A673 (cell line): ENCODE measurements at regions not wholly inside any gene's neighbourhood (a gene's known extent, or its start where the extent isn't known, plus 50 kb on each side); places are given as distances from the start of the nearest gene placed in this dataset.

Experiments
- BruUV-seq: library from RNA; stranded (reverse); fragments of 400-500 nt; replicated peaks from 2 replicates; lab custom pipeline; 2021; lab: Mats Ljungman, UMichigan
- CTCF ChIA-PET: fragments of 300-600 bp; sonication (Branson Sonifier 250); formaldehyde crosslinking; loops from one replicate; lab custom pipeline; 2022; ENCODE audit warnings: antibody characterized with exemption; lab: Charles Lee
- POLR2A ChIA-PET: fragments of 300-600 bp; sonication (Branson Sonifier 250); formaldehyde crosslinking; loops from one replicate; lab custom pipeline; 2022; ENCODE audit warnings: antibody characterized with exemption; ENCODE audit not compliant: low non-redundant PET; lab: Charles Lee
- DNase-seq: peaks from one replicate; pipeline ENCODE4 v3.0.0-alpha.2; 2015; ENCODE audit warnings: low spot score
- H3K27ac ChIP-seq: fragments of 200-600 bp; sonication (generic); 2 replicates; pipeline ENCODE4 v1.5.1; 2016; ENCODE audit warnings: mixed run types, low read depth, mild to moderate bottlenecking, mixed read lengths, antibody characterized with exemption, low read length; ENCODE audit not compliant: poor library complexity, severe bottlenecking
- H3K27me3 ChIP-seq: fragments of 200-600 bp; sonication (generic); replicated peaks from 2 replicates; pipeline ENCODE4 v1.6.1; 2017; ENCODE audit warnings: mixed run types, low read depth, mild to moderate bottlenecking, mixed read lengths, antibody characterized with exemption, low read length; ENCODE audit not compliant: insufficient read depth, poor library complexity
- H3K36me3 ChIP-seq: fragments of 200-600 bp; sonication (generic); 2 replicates; pipeline ENCODE4 v1.6.1; 2016; ENCODE audit warnings: mixed run types, mild to moderate bottlenecking, mixed read lengths, antibody characterized with exemption, low read length; ENCODE audit not compliant: insufficient read depth, poor library complexity, severe bottlenecking
- H3K4me1 ChIP-seq: fragments of 200-600 bp; sonication (generic); 2 replicates; pipeline ENCODE4 v1.6.1; 2017; ENCODE audit warnings: mixed run types, mild to moderate bottlenecking, mixed read lengths, antibody characterized with exemption, low read length; ENCODE audit not compliant: insufficient read depth, poor library complexity, severe bottlenecking
- H3K4me3 ChIP-seq: fragments of 200-600 bp; sonication (generic); 2 replicates; pipeline ENCODE4 v1.5.1; 2016; ENCODE audit warnings: low read depth, mixed run types, mild to moderate bottlenecking, mixed read lengths, low read length; ENCODE audit not compliant: poor library complexity, severe bottlenecking
- H3K9me3 ChIP-seq: fragments of 200-600 bp; sonication (generic); 2 replicates; pipeline ENCODE4 v1.6.1; 2016; ENCODE audit warnings: mixed run types, low read depth, mild to moderate bottlenecking, mixed read lengths, antibody characterized with exemption, low read length; ENCODE audit not compliant: poor library complexity, severe bottlenecking
- EZH2 ChIP-seq: fragments of 200-600 bp; sonication (generic); IDR thresholded peaks from 2 replicates; pipeline ENCODE4 v1.6.1; 2017; ENCODE audit warnings: borderline replicate concordance, low read depth, mild to moderate bottlenecking, mixed read lengths, antibody characterized with exemption, low read length; ENCODE audit not compliant: poor library complexity, severe bottlenecking
- intact Hi-C: fragments of 100-400 bp; cut with micrococcal nuclease; formaldehyde crosslinking; loops from one replicate; pipeline ENCODE4 v1.10.0; 2022; ENCODE audit not compliant: unreplicated experiment
- TF ChIP-seq, protein P1 (sequence below): fragments of 300-800, 200-600 bp; sonication (generic); conservative IDR thresholded peaks from 2 replicates; pipeline ENCODE4 v1.5.1; 2017; ENCODE audit warnings: low read depth, mild to moderate bottlenecking, antibody characterized with exemption, low read length, moderate library complexity, mixed read lengths

DNA sequence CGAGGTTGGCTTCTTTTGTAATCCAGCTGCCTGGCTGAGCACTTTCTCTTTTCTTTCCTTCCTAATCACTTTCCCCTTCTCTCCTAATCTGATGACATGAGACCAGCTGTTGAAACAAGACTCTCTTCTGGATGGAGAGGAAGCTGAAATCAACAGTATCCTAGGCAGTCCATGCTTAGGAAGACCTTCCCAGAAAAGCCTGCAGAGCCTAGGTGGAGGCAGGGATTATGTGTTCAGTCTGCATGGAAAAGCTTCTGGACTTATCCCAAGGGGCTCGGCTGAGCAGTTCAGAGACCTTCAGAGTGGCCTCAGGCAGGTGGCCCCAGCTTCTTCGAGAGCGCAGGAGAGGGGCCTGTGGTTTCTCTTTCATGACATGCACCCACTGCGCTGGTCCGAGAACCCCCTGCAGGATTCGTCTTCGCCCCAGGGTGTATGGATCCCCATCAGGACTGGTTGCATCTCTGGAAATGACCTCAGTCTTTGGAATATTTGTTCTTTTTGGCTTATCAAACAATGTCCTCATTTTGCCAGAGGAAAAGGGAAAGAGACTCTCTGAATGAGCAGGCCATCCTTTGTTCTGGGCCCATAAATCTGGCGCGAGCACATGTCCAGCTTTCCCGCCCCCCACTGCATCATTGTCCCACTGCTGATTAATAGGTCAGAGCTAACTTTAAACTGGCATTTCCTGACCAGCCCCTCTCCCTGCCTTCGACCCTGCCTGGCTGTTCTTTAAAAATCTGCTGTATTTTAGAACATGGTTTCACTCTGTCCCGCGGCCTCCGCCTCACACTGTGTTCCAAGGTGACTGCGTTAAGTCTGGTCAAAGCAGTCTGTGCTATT lies 177.9 kb upstream of the KLF4 start:
- no TSS peak for BruUV-seq
- Histone ChIP-seq H3K4me3 (no peak overlapping the region), H3K4me1 (no peaks in the 10 kb centered on the region), H3K9me3 (no peaks in the 10 kb centered on the region), H3K36me3 (no peaks in the 10 kb centered on the region), H3K27ac (no peak overlapping the region), H3K27me3 (no peaks in the 10 kb centered on the region)
- ChIA-PET CTCF (no interaction called here), POLR2A (no interaction called here)
- intact Hi-C loops: no loop called here
- DNase-seq: no peak
- TF ChIP-seq, protein P1, sequence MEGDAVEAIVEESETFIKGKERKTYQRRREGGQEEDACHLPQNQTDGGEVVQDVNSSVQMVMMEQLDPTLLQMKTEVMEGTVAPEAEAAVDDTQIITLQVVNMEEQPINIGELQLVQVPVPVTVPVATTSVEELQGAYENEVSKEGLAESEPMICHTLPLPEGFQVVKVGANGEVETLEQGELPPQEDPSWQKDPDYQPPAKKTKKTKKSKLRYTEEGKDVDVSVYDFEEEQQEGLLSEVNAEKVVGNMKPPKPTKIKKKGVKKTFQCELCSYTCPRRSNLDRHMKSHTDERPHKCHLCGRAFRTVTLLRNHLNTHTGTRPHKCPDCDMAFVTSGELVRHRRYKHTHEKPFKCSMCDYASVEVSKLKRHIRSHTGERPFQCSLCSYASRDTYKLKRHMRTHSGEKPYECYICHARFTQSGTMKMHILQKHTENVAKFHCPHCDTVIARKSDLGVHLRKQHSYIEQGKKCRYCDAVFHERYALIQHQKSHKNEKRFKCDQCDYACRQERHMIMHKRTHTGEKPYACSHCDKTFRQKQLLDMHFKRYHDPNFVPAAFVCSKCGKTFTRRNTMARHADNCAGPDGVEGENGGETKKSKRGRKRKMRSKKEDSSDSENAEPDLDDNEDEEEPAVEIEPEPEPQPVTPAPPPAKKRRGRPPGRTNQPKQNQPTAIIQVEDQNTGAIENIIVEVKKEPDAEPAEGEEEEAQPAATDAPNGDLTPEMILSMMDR: no peak
- TF ChIP-seq EZH2: no peak

DNA sequence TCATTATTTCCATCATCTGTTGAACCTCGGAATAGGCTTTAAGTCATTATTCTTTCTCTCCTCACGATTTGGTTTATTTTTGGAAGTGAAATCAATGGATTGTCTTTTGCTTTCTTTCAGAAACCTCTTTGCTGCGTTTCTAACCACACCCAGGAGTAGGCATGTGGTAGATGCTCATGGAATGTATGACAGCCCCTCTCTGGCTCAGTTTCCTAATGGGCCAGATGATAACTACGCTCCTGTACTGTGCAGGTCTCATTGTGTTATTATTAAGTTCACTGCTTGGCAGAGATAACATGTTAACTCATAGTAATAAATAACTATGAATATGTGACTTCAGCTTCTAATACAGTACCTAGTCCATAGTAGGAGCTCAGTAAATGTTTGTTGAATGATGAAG lies 175.5 kb upstream of the KLF4 start:
- Histone ChIP-seq H3K9me3 (no peaks in the 10 kb centered on the region), H3K36me3 (no peaks in the 10 kb centered on the region), H3K4me3 (no peak overlapping the region), H3K27me3 (no peaks in the 10 kb centered on the region), H3K27ac (no peak overlapping the region), H3K4me1 (no peaks in the 10 kb centered on the region)
- ChIA-PET POLR2A (no interaction called here), CTCF (no interaction called here)
- no peak for TF ChIP-seq EZH2
- TF ChIP-seq, protein P1: no peak
- DNase-seq: no peak
- intact Hi-C loops: no loop called here
- BruUV-seq: no TSS peak

DNA sequence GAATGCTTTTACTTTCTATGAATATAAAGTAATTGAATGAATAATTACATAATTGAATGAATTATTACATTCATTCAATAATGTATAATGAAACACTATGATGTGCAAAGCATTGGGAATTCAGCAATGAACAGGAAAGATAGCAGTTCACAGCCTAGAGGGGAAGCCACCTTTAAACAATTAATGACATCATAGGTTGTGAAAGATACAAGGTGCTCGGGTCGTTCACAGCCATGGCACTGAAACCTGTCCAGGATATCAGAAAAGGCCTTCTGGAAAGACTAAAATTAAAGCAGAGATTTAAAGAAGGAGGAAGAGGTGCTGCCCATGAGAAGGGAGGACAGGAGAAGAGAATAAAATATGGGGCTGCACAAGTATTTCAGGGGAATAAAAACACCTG lies 171.4 kb upstream of the KLF4 start:
- Histone ChIP-seq H3K9me3 (no peaks in the 10 kb centered on the region), H3K4me1 (no peaks in the 10 kb centered on the region), H3K27ac (no peak overlapping the region), H3K36me3 (no peaks in the 10 kb centered on the region), H3K27me3 (no peaks in the 10 kb centered on the region), H3K4me3 (no peak overlapping the region)
- DNase-seq: no peak
- intact Hi-C loops: no loop called here
- ChIA-PET POLR2A (no interaction called here), CTCF (no interaction called here)
- no peak for TF ChIP-seq EZH2
- TF ChIP-seq, protein P1: no peak
- no TSS peak for BruUV-seq
